ENCODE measurements at regions not wholly inside any gene's neighbourhood (a gene's known extent, or its start where the extent isn't known, plus 50 kb on each side); places are given as distances from the start of the nearest gene placed in this dataset.
A peak's percentile ranks its signal among the peaks of the same experiment; 100 is the strongest.

DNA sequence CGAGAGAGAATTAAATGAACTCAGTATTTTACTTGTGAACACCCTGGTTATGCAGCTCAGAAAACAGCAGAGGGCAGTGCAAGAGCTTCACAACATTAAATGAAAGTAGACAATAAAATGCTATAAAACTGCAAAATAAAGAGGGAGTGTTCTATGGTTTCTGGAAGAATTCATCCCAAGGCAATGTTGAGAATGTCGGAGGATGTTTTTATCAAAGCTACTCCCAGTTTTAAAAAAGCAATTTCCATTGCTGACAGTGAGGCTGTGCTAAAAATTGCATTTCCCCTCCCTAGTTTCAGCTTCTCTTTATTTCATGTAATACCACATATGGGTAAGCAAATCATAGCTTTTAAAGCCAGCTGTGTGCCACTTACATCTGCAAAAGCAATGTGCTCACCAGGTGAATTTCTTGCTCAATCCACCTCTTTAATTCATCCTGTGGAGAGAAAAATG is 296.8 kb downstream of the RAB38 start:
- H3K27me3 ChIP-seq: no peaks in the 10 kb centered on the region
- no peaks in the 10 kb centered on the region for H3K36me3 ChIP-seq
- no peak overlapping the region for H3K27ac ChIP-seq
- no peaks in the 10 kb centered on the region; the same call in 1 of the 2 replicates for H3K9me3 ChIP-seq (replicated peaks)
- no peak overlapping the region for H3K4me3 ChIP-seq
- peak; percentile 25 to 49 for DNase-seq
- 0 out of 2 replicates have a peak, but pooled peaks cover 3% of the 10 kb centered on the region for H3K4me1 ChIP-seq

DNA sequence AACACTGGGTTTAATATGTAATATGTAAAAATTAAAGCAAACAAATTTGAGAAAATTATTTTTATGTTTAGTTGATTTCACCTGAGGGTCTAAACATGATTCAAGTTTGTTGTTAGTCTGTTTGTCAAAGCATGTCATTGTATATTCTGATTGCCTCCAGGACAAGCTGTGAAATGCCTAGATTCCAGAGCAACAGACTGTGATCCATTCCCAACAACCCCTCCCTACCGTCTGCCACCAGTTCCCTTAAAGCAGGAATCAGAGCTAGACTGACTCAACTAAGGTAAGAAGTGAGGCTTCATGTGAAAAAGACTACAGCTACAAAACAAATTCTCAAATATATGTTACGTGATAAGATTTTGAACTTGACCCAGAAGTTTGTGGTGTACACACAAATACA is 304.2 kb downstream of the RAB38 start:
- no peaks in the 10 kb centered on the region for H3K27me3 ChIP-seq
- H3K27ac ChIP-seq: no peak overlapping the region
- no peak overlapping the region for H3K4me3 ChIP-seq
- H3K9me3 ChIP-seq (replicated peaks): no peaks in the 10 kb centered on the region
- DNase-seq: no peak
- no peaks in the 10 kb centered on the region for H3K36me3 ChIP-seq
- peaks cover 22% of the 10 kb centered on the region for H3K4me1 ChIP-seq

- Histone ChIP-seq H3K27me3 (no peaks in the 10 kb centered on the region), H3K36me3 (no peaks in the 10 kb centered on the region)
Observed at GRCh38 chr11:87870086-87870485, 305.2 kb downstream of the RAB38 start.

GRCh38 chr11:87866951-87867350 is 308.3 kb downstream of the RAB38 start:
- no peaks in the 10 kb centered on the region for H3K9me3 ChIP-seq (replicated peaks)
- H3K4me1 ChIP-seq: peaks cover 23% of the 10 kb centered on the region
- peak overlapping the region; percentile 95 for H3K27ac ChIP-seq
- no peak overlapping the region for H3K4me3 ChIP-seq
- no peaks in the 10 kb centered on the region for H3K27me3 ChIP-seq
- no peaks in the 10 kb centered on the region for H3K36me3 ChIP-seq
- DNase-seq: peak; percentile 89 to 96

More at GRCh38 chr11:87870086-87870485, 305.2 kb downstream of the RAB38 start:
- H3K4me3 ChIP-seq: no peak overlapping the region
- peaks cover 23% of the 10 kb centered on the region for H3K4me1 ChIP-seq
- H3K9me3 ChIP-seq (replicated peaks): no peaks in the 10 kb centered on the region
- H3K27ac ChIP-seq: no peak overlapping the region
- no peak for DNase-seq

DNA sequence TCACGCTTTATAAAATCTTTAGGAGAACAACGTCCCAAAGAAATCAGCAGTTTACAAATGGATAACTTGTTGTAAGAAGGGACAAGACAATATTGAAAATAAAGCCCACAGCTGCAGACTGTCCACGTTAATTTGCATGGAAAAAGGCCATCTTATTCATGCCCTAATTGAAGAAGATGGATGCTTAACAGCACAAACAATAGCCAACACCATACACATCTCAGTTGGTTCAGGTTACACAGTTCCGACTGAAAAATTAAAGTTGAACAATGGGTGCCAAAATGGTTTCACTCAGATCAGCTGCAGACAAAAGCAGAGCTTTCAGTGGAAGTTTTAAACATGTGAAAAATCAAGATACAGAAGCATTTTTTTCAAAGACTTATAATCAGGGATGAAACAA is 314.2 kb downstream of the RAB38 start:
- no peaks in the 10 kb centered on the region for H3K27me3 ChIP-seq
- peaks cover 35% of the 10 kb centered on the region for H3K4me1 ChIP-seq
- H3K9me3 ChIP-seq (replicated peaks): peaks cover 9% of the 10 kb centered on the region
- H3K36me3 ChIP-seq: no peaks in the 10 kb centered on the region
- no peak overlapping the region for H3K27ac ChIP-seq
- no peak for DNase-seq
- H3K4me3 ChIP-seq: no peak overlapping the region

GRCh38 chr11:87859636-87860035 is 315.6 kb downstream of the RAB38 start:
- H3K4me3 ChIP-seq: no peak overlapping the region
- peak; percentile 59 to 86 for DNase-seq
- H3K36me3 ChIP-seq: no peaks in the 10 kb centered on the region
- H3K9me3 ChIP-seq (replicated peaks): peaks cover 10% of the 10 kb centered on the region
- H3K27ac ChIP-seq: no peak overlapping the region
- H3K27me3 ChIP-seq: no peaks in the 10 kb centered on the region
- H3K4me1 ChIP-seq: peaks cover 35% of the 10 kb centered on the region

GRCh38 chr11:87851827-87852226 is 323.4 kb downstream of the RAB38 start:
- no peaks in the 10 kb centered on the region for H3K27me3 ChIP-seq
- peak overlapping the region; percentile 30; the same call in 1 of the 2 replicates for H3K27ac ChIP-seq
- H3K9me3 ChIP-seq (replicated peaks): peaks cover 3% of the 10 kb centered on the region; the same call in 1 of the 2 replicates
- no peaks in the 10 kb centered on the region for H3K36me3 ChIP-seq
- H3K4me3 ChIP-seq: no peak overlapping the region
- peaks cover 12% of the 10 kb centered on the region for H3K4me1 ChIP-seq
- no peak for DNase-seq

GRCh38 chr11:87851234-87851633 is 324.0 kb downstream of the RAB38 start:
- no peaks in the 10 kb centered on the region for H3K36me3 ChIP-seq
- DNase-seq: no peak
- H3K9me3 ChIP-seq (replicated peaks): peaks cover 3% of the 10 kb centered on the region; the same call in 1 of the 2 replicates
- H3K27me3 ChIP-seq: no peaks in the 10 kb centered on the region
- H3K4me3 ChIP-seq: no peak overlapping the region
- H3K27ac ChIP-seq: peak overlapping the region; percentile 30; the same call in 1 of the 2 replicates
- H3K4me1 ChIP-seq: peaks cover 12% of the 10 kb centered on the region

- DNase-seq: no peak
- H3K36me3 ChIP-seq: no peaks in the 10 kb centered on the region
Observed at GRCh38 chr11:87849216-87849615, 326.0 kb downstream of the RAB38 start.

DNA sequence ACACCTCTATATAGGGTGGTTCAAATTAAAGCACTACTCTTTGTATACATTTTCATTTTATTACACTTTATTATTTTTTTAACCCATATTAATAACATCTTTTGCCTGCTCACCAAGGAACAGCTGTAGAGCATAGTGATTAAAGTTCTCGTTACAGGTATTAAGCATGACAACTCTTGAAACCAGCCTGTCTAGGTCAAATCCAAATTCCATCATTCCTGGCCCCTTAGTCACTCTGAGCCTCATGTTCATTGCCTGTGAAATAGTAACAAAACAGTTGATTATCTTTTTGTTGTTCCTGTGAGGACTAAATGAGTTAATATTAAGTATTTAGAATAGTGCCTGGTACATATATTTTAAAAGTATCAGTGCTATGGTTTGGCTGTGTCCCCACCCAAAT is 334.5 kb downstream of the RAB38 start:
- Histone ChIP-seq H3K27me3 (no peaks in the 10 kb centered on the region), H3K27ac (peak overlapping the region; percentile 51), H3K4me3 (no peak overlapping the region), H3K9me3 (replicated peaks) (peaks cover 7% of the 10 kb centered on the region), H3K4me1 (peaks cover 15% of the 10 kb centered on the region), H3K36me3 (no peaks in the 10 kb centered on the region)
- DNase-seq: peak; percentile 15 to 41

More at GRCh38 chr11:87849216-87849615, 326.0 kb downstream of the RAB38 start:
- H3K27me3 ChIP-seq: no peaks in the 10 kb centered on the region
- H3K4me3 ChIP-seq: no peak overlapping the region
- H3K9me3 ChIP-seq (replicated peaks): no peaks in the 10 kb centered on the region
- H3K4me1 ChIP-seq: peaks cover 12% of the 10 kb centered on the region
- H3K27ac ChIP-seq: no peak overlapping the region

- H3K4me1 ChIP-seq: no peaks in the 10 kb centered on the region
- H3K4me3 ChIP-seq: no peak overlapping the region
- no peak for DNase-seq
- H3K9me3 ChIP-seq (replicated peaks): peaks cover 7% of the 10 kb centered on the region; the same call in 1 of the 2 replicates
- H3K27ac ChIP-seq: no peak overlapping the region
- H3K36me3 ChIP-seq: no peaks in the 10 kb centered on the region
- no peaks in the 10 kb centered on the region for H3K27me3 ChIP-seq
Observed at GRCh38 chr11:87832211-87832610, 343.0 kb downstream of the RAB38 start.

DNA sequence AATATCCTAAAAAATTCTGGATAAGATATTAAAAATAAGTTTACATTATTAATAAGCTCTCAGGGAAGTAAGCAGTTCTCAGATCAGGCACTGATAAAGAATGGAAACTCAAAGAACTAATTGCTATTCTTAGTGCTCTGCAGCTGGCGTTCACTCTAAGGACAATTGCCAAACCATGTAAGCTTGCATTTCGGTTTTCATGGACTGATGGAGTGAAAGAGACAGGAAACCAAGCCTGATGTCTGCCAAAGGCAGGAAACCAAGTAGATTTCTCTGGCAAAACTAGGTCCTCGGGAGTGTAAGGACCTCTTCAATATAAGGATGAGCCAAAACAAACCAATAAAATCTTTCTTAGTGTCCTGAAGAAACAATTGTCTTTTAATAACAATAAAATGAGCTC is 355.2 kb downstream of the RAB38 start:
- no peaks in the 10 kb centered on the region for H3K9me3 ChIP-seq (replicated peaks)
- H3K27ac ChIP-seq: no peak overlapping the region
- H3K36me3 ChIP-seq: no peaks in the 10 kb centered on the region
- H3K4me1 ChIP-seq: no peaks in the 10 kb centered on the region
- no peaks in the 10 kb centered on the region for H3K27me3 ChIP-seq
- DNase-seq: peak in 1 of 2 experiments; percentile 27
- no peak overlapping the region for H3K4me3 ChIP-seq

DNA sequence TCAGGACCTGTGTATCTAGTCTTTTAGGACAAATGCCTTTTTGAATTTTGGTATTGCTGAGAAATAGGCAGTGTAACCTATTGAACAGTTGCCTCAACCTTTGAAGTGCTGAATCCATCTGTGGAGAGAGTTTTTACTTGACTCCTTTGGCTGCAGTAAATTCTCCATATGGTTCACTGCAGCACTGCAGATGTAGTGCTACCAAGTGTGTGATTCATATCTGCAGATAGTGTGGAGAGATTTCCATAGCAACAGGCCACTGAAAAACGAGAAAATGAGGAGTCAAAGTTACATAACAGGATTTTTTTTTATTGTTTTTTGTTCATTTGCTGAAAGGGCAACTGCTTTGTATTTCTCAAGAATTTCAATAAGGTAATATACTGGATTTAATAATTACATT is 356.1 kb downstream of the RAB38 start:
- Histone ChIP-seq H3K27ac (no peak overlapping the region), H3K9me3 (replicated peaks) (no peaks in the 10 kb centered on the region), H3K4me3 (no peak overlapping the region), H3K27me3 (no peaks in the 10 kb centered on the region), H3K4me1 (no peaks in the 10 kb centered on the region), H3K36me3 (no peaks in the 10 kb centered on the region)
- DNase-seq: no peak

GRCh38 chr11:87812571-87813365 is 362.5 kb downstream of the RAB38 start:
- H3K27ac ChIP-seq: no peak overlapping the region
- no peaks in the 10 kb centered on the region for H3K9me3 ChIP-seq (replicated peaks)
- no peaks in the 10 kb centered on the region for H3K36me3 ChIP-seq
- H3K4me3 ChIP-seq: no peak overlapping the region
- H3K4me1 ChIP-seq: no peaks in the 10 kb centered on the region
- no peak for DNase-seq
- no peaks in the 10 kb centered on the region for H3K27me3 ChIP-seq

- no peaks in the 10 kb centered on the region for H3K27me3 ChIP-seq
- no peaks in the 10 kb centered on the region for H3K9me3 ChIP-seq (replicated peaks)
- H3K36me3 ChIP-seq: no peaks in the 10 kb centered on the region
- no peaks in the 10 kb centered on the region for H3K4me1 ChIP-seq
- no peak for DNase-seq
- no peak overlapping the region for H3K27ac ChIP-seq
- no peak overlapping the region for H3K4me3 ChIP-seq
Observed at GRCh38 chr11:87810486-87810885, 364.8 kb downstream of the RAB38 start.

- H3K4me3 ChIP-seq: no peak overlapping the region
- no peaks in the 10 kb centered on the region for H3K27me3 ChIP-seq
- no peaks in the 10 kb centered on the region for H3K4me1 ChIP-seq
- H3K27ac ChIP-seq: no peak overlapping the region
- no peaks in the 10 kb centered on the region for H3K36me3 ChIP-seq
- H3K9me3 ChIP-seq (replicated peaks): no peaks in the 10 kb centered on the region
- no peak for DNase-seq
Observed at GRCh38 chr11:87809256-87809655, 366.0 kb downstream of the RAB38 start.

Measured in SJCRH30 (cell line).